Uterus (tissue), 3 donors: ENCODE measurements at regions not wholly inside any gene's neighbourhood (a gene's known extent, or its start where the extent isn't known, plus 50 kb on each side); places are given as distances from the start of the nearest gene placed in this dataset.

Experiments used
- DNase-seq, 2 donors: peaks; one replicate each; pipeline ENCODE4 v3.0.0-alpha.2; 2019 to 2020
- H3K27ac ChIP-seq, 2 donors: fragments of 200-600 bp; sonication (generic); 1 replicate in 1 of 2; 2 replicates in 1 of 2; pipeline ENCODE4 v1.5.1; 2016 to 2018
- H3K27me3 ChIP-seq, 2 donors: fragments of 200-600 bp; sonication (generic); one replicate each; pipeline ENCODE4 v1.5.1; 2018 to 2019; ENCODE audit warnings: control low read depth in 1 of 2
- H3K36me3 ChIP-seq, 2 donors: fragments of 200-600 bp; sonication (generic); one replicate each; pipeline ENCODE4 v1.5.1; 2019; ENCODE audit warnings: control low read depth in 1 of 2
- H3K4me1 ChIP-seq, 2 donors: fragments of 200-600 bp; sonication (generic); one replicate each; pipeline ENCODE4 v1.5.1; 2018 to 2019; ENCODE audit warnings: control low read depth in 1 of 2
- H3K4me3 ChIP-seq, 2 donors: fragments of 200-600 bp; sonication (generic); 1 replicate in 1 of 2; 2 replicates in 1 of 2; pipeline ENCODE4 v1.5.1; 2018 to 2019; ENCODE audit warnings: mild to moderate bottlenecking in 1 of 2
- H3K9me3 ChIP-seq, 2 donors: fragments of 200-600 bp; sonication (generic); one replicate each; pipeline ENCODE4 v1.5.1; 2019; ENCODE audit warnings: control low read depth in 1 of 2
- CTCF ChIP-seq, 4 experiments: fragments of 200-600 bp in 2 of 4; fragments of 450-650 bp in 2 of 4; sonication (generic) in 2 of 4; IDR thresholded peaks; one replicate each; pipeline ENCODE4 v1.5.1; 2016 to 2019; ENCODE audit warnings: antibody characterized with exemption in 4 of 4, mild to moderate bottlenecking in 2 of 4, moderate library complexity in 1 of 4
- POLR2A ChIP-seq, 2 donors: fragments of 450-650 bp; IDR thresholded peaks; one replicate each; pipeline ENCODE4 v1.6.1; 2016; ENCODE audit warnings: antibody characterized with exemption in 2 of 2, mild to moderate bottlenecking in 1 of 2, moderate library complexity in 1 of 2
- intact Hi-C: fragments of 100-400 bp; cut with DNase I; formaldehyde crosslinking; loops from one replicate; pipeline ENCODE4 v1.15.1; 2023; ENCODE audit warnings: low total_unique reads
- donor health status: DM: yes; HTN: yes; CAD: no.

- H3K27ac ChIP-seq: no peak overlapping the region
- no peak for DNase-seq
- H3K4me1 ChIP-seq: no peaks in the 10 kb centered on the region
- TF ChIP-seq POLR2A (IDR thresholded peaks at IDR 0.05): no peak
- TF ChIP-seq CTCF (IDR thresholded peaks at IDR 0.05): no peak
- no peaks in the 10 kb centered on the region for H3K9me3 ChIP-seq
- intact Hi-C loops: no loop called here
- H3K4me3 ChIP-seq: no peak overlapping the region
- no peaks in the 10 kb centered on the region for H3K36me3 ChIP-seq
- no peaks in the 10 kb centered on the region for H3K27me3 ChIP-seq
These were observed 233.7 kb downstream of the LOXHD1 start for GRCh38 chr18:46423226-46423805.

DNA sequence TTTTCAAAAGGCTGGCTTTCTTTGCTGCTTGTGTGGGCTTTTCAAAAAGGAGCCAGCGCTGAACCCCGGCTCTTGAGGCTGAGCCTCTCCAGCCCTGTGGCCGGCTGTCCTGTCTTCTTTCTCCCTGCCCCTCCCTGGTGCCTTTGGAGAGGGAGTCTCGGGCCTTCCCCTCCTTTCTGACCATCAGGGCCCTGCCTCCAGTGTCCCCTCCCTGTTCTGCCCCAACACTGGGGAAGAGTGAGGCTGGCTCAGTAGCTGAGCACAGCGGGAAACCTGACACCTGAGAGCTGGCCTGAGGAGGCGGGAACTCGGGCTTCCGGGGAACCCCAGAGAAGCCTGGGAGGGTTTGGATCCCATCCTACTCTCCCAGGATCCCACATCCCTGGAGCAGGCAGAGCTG is 232.1 kb downstream of the LOXHD1 start:
- H3K27me3 ChIP-seq: no peaks in the 10 kb centered on the region
- intact Hi-C loops: no loop called here
- no peak for TF ChIP-seq POLR2A (IDR thresholded peaks at IDR 0.05)
- TF ChIP-seq CTCF (IDR thresholded peaks at IDR 0.05): no peak
- H3K4me1 ChIP-seq: no peaks in the 10 kb centered on the region
- DNase-seq: no peak
- no peaks in the 10 kb centered on the region for H3K36me3 ChIP-seq
- no peak overlapping the region for H3K27ac ChIP-seq
- H3K9me3 ChIP-seq: no peaks in the 10 kb centered on the region
- H3K4me3 ChIP-seq: no peak overlapping the region

GRCh38 chr18:46425511-46425910 is 231.5 kb downstream of the LOXHD1 start:
- no peaks in the 10 kb centered on the region for H3K36me3 ChIP-seq
- no peaks in the 10 kb centered on the region for H3K9me3 ChIP-seq
- DNase-seq: no peak
- TF ChIP-seq POLR2A (IDR thresholded peaks at IDR 0.05): no peak
- TF ChIP-seq CTCF (IDR thresholded peaks at IDR 0.05): no peak
- H3K4me3 ChIP-seq: no peak overlapping the region
- H3K27me3 ChIP-seq: no peaks in the 10 kb centered on the region
- intact Hi-C loops: no loop called here
- no peaks in the 10 kb centered on the region for H3K4me1 ChIP-seq
- no peak overlapping the region for H3K27ac ChIP-seq

DNA sequence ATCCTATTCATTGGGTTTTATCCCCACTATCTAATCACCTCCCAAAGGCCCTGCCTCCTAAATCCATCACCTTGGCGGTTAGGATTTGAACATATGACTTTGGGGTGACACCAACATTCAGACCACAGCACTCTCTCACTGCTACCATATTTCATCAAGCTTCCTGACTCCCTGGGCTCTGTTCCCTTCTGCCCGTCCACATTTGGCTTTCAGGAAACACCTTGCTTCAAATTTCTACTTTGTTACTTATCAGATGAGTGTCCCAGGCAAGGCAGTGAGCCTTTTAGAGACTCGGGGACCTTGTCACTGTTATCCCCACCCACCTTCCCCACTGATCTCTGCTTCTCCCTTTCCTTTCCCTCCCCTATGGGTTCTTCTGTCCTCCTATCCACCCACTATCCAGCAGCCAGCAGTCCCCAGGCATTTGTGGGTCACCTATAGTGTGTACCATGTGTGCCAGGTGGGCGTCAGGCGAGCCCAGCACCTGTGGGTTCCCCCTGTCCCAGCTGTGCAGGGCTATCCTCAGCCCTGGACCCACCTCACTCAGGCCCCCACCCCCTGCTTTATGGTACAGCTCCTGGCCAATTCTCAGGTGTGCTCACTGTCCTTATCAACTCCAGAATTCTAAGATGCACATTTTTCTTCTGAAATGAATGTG is 230.9 kb downstream of the LOXHD1 start:
- H3K27me3 ChIP-seq: no peaks in the 10 kb centered on the region
- no peak overlapping the region for H3K4me3 ChIP-seq
- H3K9me3 ChIP-seq: no peaks in the 10 kb centered on the region
- H3K4me1 ChIP-seq: no peaks in the 10 kb centered on the region
- no peak for DNase-seq
- H3K27ac ChIP-seq: no peak overlapping the region
- intact Hi-C loops: no loop called here
- no peaks in the 10 kb centered on the region for H3K36me3 ChIP-seq
- TF ChIP-seq CTCF (IDR thresholded peaks at IDR 0.05) (no peak), POLR2A (IDR thresholded peaks at IDR 0.05) (no peak)

DNA sequence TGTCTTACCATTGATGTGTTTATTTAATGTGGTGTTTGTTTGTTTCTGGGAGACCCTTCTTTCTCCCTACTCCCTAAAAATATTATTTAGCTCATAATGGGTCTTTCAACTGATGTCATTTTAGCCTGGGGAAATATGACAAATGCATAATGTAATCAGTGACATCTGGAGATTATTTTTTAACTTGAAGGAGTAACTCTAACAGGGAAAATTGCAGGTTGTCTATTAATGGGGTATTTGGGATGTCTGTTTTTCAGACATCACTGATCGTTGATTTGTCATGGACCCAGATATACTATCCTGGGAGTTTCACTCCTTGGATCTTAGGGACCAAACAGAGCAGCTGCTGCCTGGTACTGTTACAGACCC is 230.4 kb downstream of the LOXHD1 start:
- Histone ChIP-seq H3K9me3 (no peaks in the 10 kb centered on the region), H3K36me3 (no peaks in the 10 kb centered on the region), H3K4me1 (no peaks in the 10 kb centered on the region), H3K27me3 (no peaks in the 10 kb centered on the region), H3K27ac (no peak overlapping the region), H3K4me3 (no peak overlapping the region)
- DNase-seq: no peak
- TF ChIP-seq POLR2A (IDR thresholded peaks at IDR 0.05): no peak
- no peak for TF ChIP-seq CTCF (IDR thresholded peaks at IDR 0.05)
- intact Hi-C loops: no loop called here
